NCI-H146 (cell line): ENCODE measurements at regions not wholly inside any gene's neighbourhood (a gene's known extent, or its start where the extent isn't known, plus 50 kb on each side); places are given as distances from the start of the nearest gene placed in this dataset.

ENCODE experiments used
- DNase-seq: peaks from one replicate; lab custom pipeline; 2025; lab: John Stamatoyannopoulos, UW

- DNase-seq: no peak
These were observed 119.3 kb upstream of the MDM1 start for GRCh38 chr12:68451261-68452077.

- DNase-seq: no peak
These were observed 120.0 kb upstream of the MDM1 start for GRCh38 chr12:68452078-68452715.

- no peak for DNase-seq
These were observed 121.1 kb upstream of the MDM1 start for GRCh38 chr12:68453278-68453677.

- DNase-seq: no peak
These were observed 121.7 kb upstream of the MDM1 start for GRCh38 chr12:68453876-68454275.

- DNase-seq: no peak
These were observed 122.7 kb upstream of the MDM1 start for GRCh38 chr12:68454892-68455291.

GRCh38 chr12:68455691-68456345, 123.7 kb upstream of the MDM1 start:
- no peak for DNase-seq

- DNase-seq: no peak
These were observed 126.7 kb upstream of the MDM1 start for GRCh38 chr12:68458866-68459265.

- DNase-seq: no peak
These were observed 128.1 kb upstream of the MDM1 start for GRCh38 chr12:68460236-68460635.

- DNase-seq: no peak
These were observed 129.5 kb upstream of the MDM1 start for GRCh38 chr12:68461645-68462044.

- no peak for DNase-seq
These were observed 130.6 kb upstream of the MDM1 start for GRCh38 chr12:68462803-68463202.

GRCh38 chr12:68465227-68465626, 133.1 kb upstream of the MDM1 start:
- DNase-seq: no peak

- DNase-seq: no peak
These were observed 135.4 kb upstream of the MDM1 start for GRCh38 chr12:68467514-68467913.

- no peak for DNase-seq
These were observed 135.9 kb upstream of the MDM1 start for GRCh38 chr12:68468036-68468435.

- DNase-seq: no peak
These were observed 137.0 kb upstream of the MDM1 start for GRCh38 chr12:68469113-68469512.

- DNase-seq: no peak
These were observed 138.6 kb upstream of the MDM1 start for GRCh38 chr12:68470664-68471328.

GRCh38 chr12:68474467-68475204, 136.1 kb upstream of the RAP1B start:
- no peak for DNase-seq

- no peak for DNase-seq
These were observed 133.9 kb upstream of the RAP1B start for GRCh38 chr12:68476794-68477193.

GRCh38 chr12:68477261-68477772, 133.4 kb upstream of the RAP1B start:
- DNase-seq: no peak

GRCh38 chr12:68477906-68478305, 132.8 kb upstream of the RAP1B start:
- no peak for DNase-seq

- DNase-seq: no peak
These were observed 132.0 kb upstream of the RAP1B start for GRCh38 chr12:68478516-68479260.
